K562 (cell line): ENCODE measurements at regions not wholly inside any gene's neighbourhood (a gene's known extent, or its start where the extent isn't known, plus 50 kb on each side); places are given as distances from the start of the nearest gene placed in this dataset.
"Not testable (repeated sequence)": the region's sequence is repeated elsewhere in the genome, so short reads cannot be mapped to it uniquely, and the experiment has no call there.

ENCODE experiments used
- ATAC-seq: fragments of 200-7000 bp; cut with Tn5 transposase; 3 replicates; pipeline ENCODE4 v1.9.1; 2020; ENCODE audit warnings: moderate library complexity
- BruUV-seq: library from RNA; stranded (reverse); fragments of 400-500 nt; replicated peaks from 2 replicates; lab custom pipeline; 2021; lab: Mats Ljungman, UMichigan
- CTCF ChIA-PET: fragments of 300-600 bp; formaldehyde crosslinking; extraction: SDS; loops from one replicate; lab custom pipeline; 2021; ENCODE audit warnings: low intra/inter-chr PET ratio; lab: Yijun Ruan, JAX
- POLR2A ChIA-PET: fragments of 300-600, 350-650 bp; sonication (Branson Sonifier 250); formaldehyde crosslinking; extraction: SDS; loops from one replicate; lab custom pipeline; 2021; ENCODE audit warnings: antibody characterized with exemption, inconsistent platforms; lab: Yijun Ruan, JAX
- DNase-seq, 4 experiments: peaks; one replicate each; pipeline versions ENCODE4 v3.0.0 to v3.0.0-alpha.2; 2011 to 2018; ENCODE audit warnings: low spot score in 3 of 4, mixed read lengths in 3 of 4; ENCODE audit errors: extremely low read depth in 1 of 4
- FAIRE-seq: peaks from 2 replicates; lab custom pipeline; 2011; peaks lifted over from hg19 to GRCh38; lab: Jason Lieb, UNC
- H2AFZ ChIP-seq: 2 replicates; pipeline ENCODE4 v1.6.0; 2011; ENCODE audit warnings: low read depth, low read length, control low read depth, inconsistent platforms
- H3K27ac ChIP-seq: fragments of 200-600 bp; 3 replicates; pipeline ENCODE4 v1.8.0; 2011; ENCODE audit warnings: low read depth, mild to moderate bottlenecking, control low read depth, inconsistent platforms, low read length, moderate library complexity, mixed read lengths; ENCODE audit errors: extremely low read depth
- H3K27me3 ChIP-seq, 2 experiments: fragments of 300-600 bp in 1 of 2; 2 replicates in 1 of 2; 3 replicates in 1 of 2; pipeline versions ENCODE4 v1.6.0 to v1.8.0; 2011; ENCODE audit warnings: inconsistent platforms in 2 of 2, low read length in 2 of 2, mild to moderate bottlenecking in 1 of 2, mixed read lengths in 1 of 2, moderate library complexity in 1 of 2; ENCODE audit not compliant: control insufficient read depth in 2 of 2, insufficient read depth in 2 of 2
- H3K36me3 ChIP-seq: fragments of 300-600 bp; 3 replicates; pipeline ENCODE4 v1.8.0; 2011; ENCODE audit warnings: mild to moderate bottlenecking, low read length, inconsistent platforms; ENCODE audit not compliant: control insufficient read depth, insufficient read depth
- H3K4me1 ChIP-seq, 2 experiments: fragments of 200-600 bp in 1 of 2; replicated peaks in 1 of 2; 2 replicates in 1 of 2; 3 replicates in 1 of 2; pipeline versions ENCODE4 v1.5.1 to v1.8.0; 2011; ENCODE audit warnings: inconsistent platforms in 2 of 2, low read length in 2 of 2, mild to moderate bottlenecking in 1 of 2, mixed read lengths in 1 of 2, moderate library complexity in 1 of 2; ENCODE audit not compliant: control insufficient read depth in 2 of 2, insufficient read depth in 2 of 2
- H3K4me2 ChIP-seq: 2 replicates; pipeline ENCODE4 v1.6.1; 2011; ENCODE audit warnings: low read length, control low read depth, inconsistent platforms, mixed read lengths; ENCODE audit not compliant: insufficient read depth
- H3K4me3 ChIP-seq: fragments of 200-600 bp; sonication (generic), shearing (Covaris generic); 2 replicates; pipeline ENCODE4 v1.5.1; 2016; ENCODE audit warnings: control low read depth, inconsistent platforms
- H3K79me2 ChIP-seq: fragments of 200-600 bp; 3 replicates; pipeline ENCODE4 v1.8.0; 2011; ENCODE audit warnings: low read length, inconsistent platforms; ENCODE audit not compliant: control insufficient read depth, insufficient read depth
- H3K9ac ChIP-seq, 2 experiments: 2 replicates each; pipeline versions ENCODE4 v1.6.0 to v1.6.1; 2011; ENCODE audit warnings: low read depth in 2 of 2, low read length in 2 of 2, control low read depth in 1 of 2, inconsistent platforms in 1 of 2, mild to moderate bottlenecking in 1 of 2, mixed read lengths in 1 of 2; ENCODE audit not compliant: insufficient read depth in 1 of 2
- H3K9me1 ChIP-seq: one replicate; pipeline ENCODE4 v1.6.0; 2011; ENCODE audit warnings: inconsistent platforms, mild to moderate bottlenecking, low read length, moderate library complexity; ENCODE audit not compliant: control insufficient read depth, insufficient read depth
- H3K9me3 ChIP-seq: replicated peaks from 2 replicates; pipeline ENCODE4 v1.5.1; 2011; ENCODE audit warnings: low read depth, low read length, inconsistent platforms; ENCODE audit not compliant: control insufficient read depth, insufficient read depth
- H4K20me1 ChIP-seq: replicated peaks from 2 replicates; pipeline ENCODE4 v1.6.1; 2011; ENCODE audit warnings: low read length, inconsistent platforms, mixed read lengths; ENCODE audit not compliant: control insufficient read depth, insufficient read depth
- NFIC ChIP-seq: fragments of 450-650 bp; IDR thresholded peaks from 2 replicates; pipeline ENCODE4 v1.6.1; 2017; ENCODE audit warnings: mild to moderate bottlenecking, inconsistent platforms
- SOX6 ChIP-seq: fragments of 450-650 bp; IDR thresholded peaks from 2 replicates; pipeline ENCODE4 v1.6.1; 2014; ENCODE audit warnings: mild to moderate bottlenecking
- WGBS: fragments of 100-300 bp; shearing (Covaris generic); methylation state at CpG from one replicate; pipeline ENCODE4 v1.1.6; 2016; ENCODE audit warnings: low coverage, mixed read lengths; ENCODE audit not compliant: insufficient coverage; ENCODE audit errors: missing lambda C conversion rate; 5-methylcytosine and 5-hydroxymethylcytosine counted together
- in situ Hi-C: fragments of 300-500 bp; cut with MboI; formaldehyde crosslinking; loops from 4 replicates; pipeline ENCODE4 v1.15.0; 2018; ENCODE audit warnings: inconsistent platforms, mixed read lengths
- intact Hi-C: fragments of 100-400 bp; cut with micrococcal nuclease; formaldehyde crosslinking; loops from 2 replicates; pipeline ENCODE4 v1.14.2; 2022

DNA sequence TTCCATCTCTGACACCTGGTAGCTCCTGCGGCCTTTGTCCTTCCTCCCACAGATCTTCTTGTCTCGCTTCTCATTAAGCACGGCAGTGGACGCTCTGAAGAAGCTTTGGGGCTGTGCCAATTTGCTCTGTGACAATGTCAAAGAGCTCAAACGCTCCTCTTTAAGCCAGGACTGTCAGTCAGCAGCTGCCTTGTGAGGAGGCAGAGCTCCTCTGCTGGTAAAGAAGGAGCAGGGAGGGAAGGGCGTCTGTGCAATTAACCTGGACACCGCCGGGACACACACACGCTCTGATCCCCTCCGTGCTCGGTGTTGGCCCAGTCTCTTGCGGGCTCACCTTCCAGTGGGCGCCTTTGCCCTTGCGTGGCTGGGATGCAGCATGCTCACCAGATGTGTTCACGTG, 373.9 kb downstream of the BRD1 start:
- whole genome bisulfite sequencing, result 72% methylated on average over 13 of the region's 15 CpGs
- POLR2A ChIA-PET, result no interaction called here
- BruUV-seq, result no TSS peak
- peaks cover 11 to 14% of the 10 kb centered on the region in 2 experiments; a peak in 4 of 5 replicates for H3K4me1 ChIP-seq
- no peak overlapping the region for H3K4me2 ChIP-seq
- H3K9ac ChIP-seq, result no peak overlapping the region
- TF ChIP-seq NFIC, result 0 out of 2 replicates have a peak, but pooled peaks have one; percentile 12
- no peak for TF ChIP-seq SOX6
- ATAC-seq, result no peak
- no peaks in the 10 kb centered on the region; the same call in 2 of the 3 replicates for H3K79me2 ChIP-seq
- peaks cover 8% of the 10 kb centered on the region; the same call in 1 of the 2 replicates for H4K20me1 ChIP-seq
- no peak overlapping the region for H3K4me3 ChIP-seq
- in situ Hi-C loops (no loop called here), intact Hi-C loops (no loop called here)
- H3K9me1 ChIP-seq, result peaks cover 3% of the 10 kb centered on the region
- CTCF ChIA-PET, result no interaction called here
- DNase-seq, result no peak
- H3K36me3 ChIP-seq, result peaks cover 6% of the 10 kb centered on the region; the same call in 2 of the 3 replicates
- no peaks in the 10 kb centered on the region for H3K9me3 ChIP-seq
- no peak for FAIRE-seq
- no peaks in the 10 kb centered on the region for H3K27me3 ChIP-seq
- H2AFZ ChIP-seq, result no peak overlapping the region
- H3K27ac ChIP-seq, result no peak overlapping the region

DNA sequence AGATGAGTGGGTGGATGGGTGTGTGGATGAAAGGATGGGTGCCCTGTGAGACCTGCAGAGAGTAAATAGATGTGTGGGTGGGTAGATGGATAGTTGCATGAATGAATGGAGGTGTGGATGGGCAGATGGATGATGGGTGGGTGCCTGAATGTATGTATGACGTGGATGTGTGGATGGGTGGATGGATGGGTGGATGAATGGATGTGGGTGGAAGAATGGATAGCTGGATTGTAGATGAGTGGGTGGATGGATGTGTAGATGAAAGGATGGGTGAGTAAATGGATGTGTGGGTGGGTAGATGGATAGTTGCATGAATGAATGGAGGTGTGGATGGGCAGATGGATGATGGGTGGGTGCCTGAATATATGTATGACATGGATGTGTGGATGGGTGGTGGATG, 374.7 kb downstream of the BRD1 start:
- ATAC-seq, H3K36me3 ChIP-seq, intact Hi-C loops, H3K27ac ChIP-seq, CTCF ChIA-PET, H3K79me2 ChIP-seq, H3K4me2 ChIP-seq, H3K9me1 ChIP-seq, H3K9me3 ChIP-seq, H3K27me3 ChIP-seq, in situ Hi-C loops, DNase-seq, H4K20me1 ChIP-seq, H3K9ac ChIP-seq, FAIRE-seq, H2AFZ ChIP-seq, POLR2A ChIA-PET, BruUV-seq, H3K4me3 ChIP-seq: not testable (repeated sequence)
- WGBS, result 100% methylated on average over 1 of the region's 1 CpG
- H3K4me1 ChIP-seq, result peaks cover 11 to 13% of the 10 kb centered on the region in 2 experiments; a peak in 4 of 5 replicates
